Endothelial cell of umbilical vein (primary cell): ENCODE measurements at regions not wholly inside any gene's neighbourhood (a gene's known extent, or its start where the extent isn't known, plus 50 kb on each side); places are given as distances from the start of the nearest gene placed in this dataset.

Experiments used
- BruUV-seq: library from RNA; stranded (reverse); fragments of 400-500 nt; replicated peaks from 2 replicates; lab custom pipeline; 2021; lab: Mats Ljungman, UMichigan
- CTCF ChIA-PET: fragments of 300-600, 350-600 bp; sonication (Branson Sonifier 250); formaldehyde crosslinking; loops from one replicate; lab custom pipeline; 2021; ENCODE audit warnings: antibody characterized with exemption, inconsistent platforms; lab: Charles Lee
- POLR2A ChIA-PET: fragments of 300-600, 350-600 bp; sonication (Branson Sonifier 250); formaldehyde crosslinking; loops from one replicate; lab custom pipeline; 2021; ENCODE audit warnings: antibody characterized with exemption, inconsistent platforms; lab: Charles Lee
- DNase-seq: peaks from one replicate; pipeline ENCODE4 v3.0.0-alpha.2; 2011; ENCODE audit warnings: low read depth, low spot score
- FAIRE-seq: peaks from 2 replicates; lab custom pipeline; 2011; peaks lifted over from hg19 to GRCh38; lab: Jason Lieb, UNC
- H2AFZ ChIP-seq: 2 replicates; pipeline ENCODE4 v1.6.0; 2012; ENCODE audit warnings: low read depth, low read length, control low read depth, inconsistent platforms
- H3K27ac ChIP-seq: 2 replicates; pipeline ENCODE4 v1.5.1; 2011; ENCODE audit warnings: low read depth, mild to moderate bottlenecking, control low read depth, low read length, moderate library complexity; ENCODE audit not compliant: insufficient read depth
- H3K27me3 ChIP-seq, 2 experiments: 2 replicates each; pipeline versions ENCODE4 v1.6.0 to v1.6.1; 2011; ENCODE audit warnings: low read length in 2 of 2, mixed read lengths in 1 of 2; ENCODE audit not compliant: control insufficient read depth in 2 of 2, insufficient read depth in 2 of 2
- H3K36me3 ChIP-seq, 2 experiments: 2 replicates in 1 of 2; 3 replicates in 1 of 2; pipeline ENCODE4 v1.5.1; 2011; ENCODE audit warnings: low read length in 2 of 2, mild to moderate bottlenecking in 1 of 2, moderate library complexity in 1 of 2; ENCODE audit not compliant: control insufficient read depth in 2 of 2, insufficient read depth in 2 of 2; ENCODE audit errors: extremely low read depth in 1 of 2
- H3K4me1 ChIP-seq: 3 replicates; pipeline ENCODE4 v1.5.1; 2011; ENCODE audit warnings: mild to moderate bottlenecking, low read length; ENCODE audit not compliant: control insufficient read depth, insufficient read depth; ENCODE audit errors: extremely low read depth
- H3K4me2 ChIP-seq: 2 replicates; pipeline ENCODE4 v1.6.1; 2011; ENCODE audit warnings: low read length, control low read depth, mixed read lengths; ENCODE audit not compliant: insufficient read depth
- H3K4me3 ChIP-seq, 3 experiments: fragments of 200-600 bp in 1 of 3; sonication (generic), shearing (Covaris generic) in 1 of 3; replicated peaks in 1 of 3; 2 replicates each; pipeline ENCODE4 v1.5.1; 2011 to 2016; ENCODE audit warnings: control low read depth in 3 of 3, low read length in 3 of 3, mild to moderate bottlenecking in 2 of 3, inconsistent platforms in 1 of 3, low read depth in 1 of 3, moderate library complexity in 1 of 3; ENCODE audit not compliant: insufficient read depth in 1 of 3
- H3K79me2 ChIP-seq: 2 replicates; pipeline ENCODE4 v1.6.0; 2012; ENCODE audit warnings: low read length, inconsistent platforms; ENCODE audit not compliant: control insufficient read depth, insufficient read depth
- H3K9ac ChIP-seq: replicated peaks from 2 replicates; pipeline ENCODE3; 2011; ENCODE audit warnings: low read length, control low read depth; ENCODE audit not compliant: insufficient read depth; ENCODE audit errors: extremely low read depth
- H3K9me1 ChIP-seq: replicated peaks from 3 replicates; pipeline ENCODE4 v1.6.0; 2011; ENCODE audit warnings: mild to moderate bottlenecking, low read length; ENCODE audit not compliant: control insufficient read depth, insufficient read depth; ENCODE audit errors: extremely low read depth
- H3K9me3 ChIP-seq: replicated peaks from 2 replicates; pipeline ENCODE4 v1.5.1; 2012; ENCODE audit warnings: low read length, inconsistent platforms; ENCODE audit not compliant: control insufficient read depth, insufficient read depth
- H4K20me1 ChIP-seq: replicated peaks from 2 replicates; pipeline ENCODE3; 2011; ENCODE audit warnings: mild to moderate bottlenecking, low read length; ENCODE audit not compliant: control insufficient read depth, insufficient read depth; ENCODE audit errors: extremely low read depth
- CTCF ChIP-seq, 2 donors: IDR thresholded peaks; 1 replicate in 1 of 2; 2 replicates in 1 of 2; pipeline ENCODE4 v1.5.1; 2011; ENCODE audit warnings: low read length in 2 of 2, mild to moderate bottlenecking in 2 of 2, moderate library complexity in 2 of 2, control low read depth in 1 of 2, inconsistent platforms in 1 of 2, low read depth in 1 of 2; ENCODE audit not compliant: insufficient read depth in 1 of 2; ENCODE audit errors: extremely low read depth in 1 of 2
- EZH2 ChIP-seq: IDR thresholded peaks from 2 replicates; pipeline ENCODE4 v1.6.1; 2012; ENCODE audit warnings: borderline replicate concordance, low read depth, mild to moderate bottlenecking, moderate library complexity, low read length, inconsistent platforms; ENCODE audit not compliant: severe bottlenecking
- FOS ChIP-seq: IDR thresholded peaks from 2 replicates; pipeline ENCODE4 v1.6.1; 2011; ENCODE audit warnings: mild to moderate bottlenecking, low read length, moderate library complexity, borderline replicate concordance; ENCODE audit not compliant: insufficient read depth
- GATA2 ChIP-seq: IDR thresholded peaks from 2 replicates; pipeline ENCODE4 v1.7.0; 2011; ENCODE audit warnings: low read depth, mild to moderate bottlenecking, moderate library complexity, mixed read lengths, low read length; ENCODE audit not compliant: insufficient read length, insufficient read depth
- JUN ChIP-seq: IDR thresholded peaks from 2 replicates; pipeline ENCODE4 v1.6.1; 2011; ENCODE audit warnings: borderline replicate concordance, low read depth; ENCODE audit not compliant: insufficient read length, insufficient read depth
- MAX ChIP-seq: IDR thresholded peaks from 2 replicates; pipeline ENCODE4 v1.6.1; 2011; ENCODE audit not compliant: insufficient read depth, insufficient read length
- MYC ChIP-seq: IDR thresholded peaks from one replicate; pipeline ENCODE4 v1.6.1; 2011; ENCODE audit warnings: mild to moderate bottlenecking, low read depth, low read length
- POLR2A ChIP-seq: IDR thresholded peaks from 2 replicates; pipeline ENCODE4 v1.6.1; 2012; ENCODE audit warnings: low read depth, mild to moderate bottlenecking, control low read depth, low read length
- POLR2AphosphoS5 ChIP-seq: IDR thresholded peaks from 2 replicates; pipeline ENCODE4 v1.6.1; 2012; ENCODE audit warnings: low read depth, mild to moderate bottlenecking, control low read depth, low read length, moderate library complexity; ENCODE audit not compliant: insufficient read depth
- dilution Hi-C: fragments of 300-500 bp; cut with MboI; formaldehyde crosslinking; loops from one replicate; pipeline ENCODE4 v1.15.0; 2019; ENCODE audit warnings: low sequenced_read_pairs; ENCODE audit not compliant: extremely low pct_ligation_motif_present
- intact Hi-C: fragments of 100-400 bp; cut with micrococcal nuclease; formaldehyde crosslinking; loops from one replicate; pipeline ENCODE4 v1.10.0; 2022

- Histone ChIP-seq H2AFZ (no peak overlapping the region), H3K4me2 (no peak overlapping the region), H3K4me1 (no peaks in the 10 kb centered on the region), H4K20me1 (no peaks in the 10 kb centered on the region), H3K27me3 (no peaks in the 10 kb centered on the region), H3K9me3 (no peaks in the 10 kb centered on the region), H3K36me3 (no peaks in the 10 kb centered on the region), H3K9me1 (no peaks in the 10 kb centered on the region), H3K27ac (no peak overlapping the region), H3K79me2 (no peaks in the 10 kb centered on the region), H3K9ac (no peak overlapping the region), H3K4me3 (no peak overlapping the region)
- ChIA-PET POLR2A (no interaction called here), CTCF (interaction anchor here (0.9 kb wide), 1 partner anchor 97 kb away, joined by 4 read pairs; no protein-coding TSS in a partner anchor)
- DNase-seq (no peak), FAIRE-seq (no peak)
- intact Hi-C loops, result no loop called here
- TF ChIP-seq FOS, result no peak
- no peak for TF ChIP-seq GATA2
- no peak for TF ChIP-seq POLR2AphosphoS5
- TF ChIP-seq MAX, result no peak
- no peak for TF ChIP-seq MYC
- no peak for TF ChIP-seq POLR2A
- no peak for TF ChIP-seq CTCF (IDR thresholded peaks at IDR 0.05; ENCODE audit: extremely low read depth in 1 of 2, insufficient read depth in 1 of 2, low read depth in 1 of 2, low read length in 2 of 2)
- TF ChIP-seq JUN, result no peak
- TF ChIP-seq EZH2, result no peak
- dilution Hi-C loops, result no loop called here
- no TSS peak for BruUV-seq
Measured at GRCh38 chr16:85512808-85513115, 100.4 kb upstream of the GSE1 start.
